ENCODE measurements at regions not wholly inside any gene's neighbourhood (a gene's known extent, or its start where the extent isn't known, plus 50 kb on each side); places are given as distances from the start of the nearest gene placed in this dataset.

DNA sequence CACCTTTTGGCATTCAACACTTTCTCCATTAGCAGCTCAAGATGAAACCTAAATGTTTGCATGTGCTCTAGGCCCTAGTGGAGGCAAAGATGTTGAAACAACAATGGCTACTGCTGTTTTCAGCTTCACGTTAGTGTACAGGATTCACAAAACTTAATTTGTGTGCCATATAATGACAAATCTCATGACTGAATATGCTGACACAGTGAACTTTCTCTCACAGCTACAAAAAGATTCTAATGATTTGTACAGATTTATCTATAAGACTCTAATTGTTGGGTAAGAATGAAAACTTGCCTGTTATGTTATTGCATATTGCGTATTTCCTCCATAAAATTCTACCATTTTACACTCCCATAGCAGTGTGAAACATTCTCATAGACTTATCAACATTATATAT, 97.5 kb downstream of the CETN3 start:
- TF ChIP-seq, protein P1, sequence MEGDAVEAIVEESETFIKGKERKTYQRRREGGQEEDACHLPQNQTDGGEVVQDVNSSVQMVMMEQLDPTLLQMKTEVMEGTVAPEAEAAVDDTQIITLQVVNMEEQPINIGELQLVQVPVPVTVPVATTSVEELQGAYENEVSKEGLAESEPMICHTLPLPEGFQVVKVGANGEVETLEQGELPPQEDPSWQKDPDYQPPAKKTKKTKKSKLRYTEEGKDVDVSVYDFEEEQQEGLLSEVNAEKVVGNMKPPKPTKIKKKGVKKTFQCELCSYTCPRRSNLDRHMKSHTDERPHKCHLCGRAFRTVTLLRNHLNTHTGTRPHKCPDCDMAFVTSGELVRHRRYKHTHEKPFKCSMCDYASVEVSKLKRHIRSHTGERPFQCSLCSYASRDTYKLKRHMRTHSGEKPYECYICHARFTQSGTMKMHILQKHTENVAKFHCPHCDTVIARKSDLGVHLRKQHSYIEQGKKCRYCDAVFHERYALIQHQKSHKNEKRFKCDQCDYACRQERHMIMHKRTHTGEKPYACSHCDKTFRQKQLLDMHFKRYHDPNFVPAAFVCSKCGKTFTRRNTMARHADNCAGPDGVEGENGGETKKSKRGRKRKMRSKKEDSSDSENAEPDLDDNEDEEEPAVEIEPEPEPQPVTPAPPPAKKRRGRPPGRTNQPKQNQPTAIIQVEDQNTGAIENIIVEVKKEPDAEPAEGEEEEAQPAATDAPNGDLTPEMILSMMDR (IDR thresholded peaks at IDR 0.05; ENCODE audit: low read depth, low read length): no peak

DNA sequence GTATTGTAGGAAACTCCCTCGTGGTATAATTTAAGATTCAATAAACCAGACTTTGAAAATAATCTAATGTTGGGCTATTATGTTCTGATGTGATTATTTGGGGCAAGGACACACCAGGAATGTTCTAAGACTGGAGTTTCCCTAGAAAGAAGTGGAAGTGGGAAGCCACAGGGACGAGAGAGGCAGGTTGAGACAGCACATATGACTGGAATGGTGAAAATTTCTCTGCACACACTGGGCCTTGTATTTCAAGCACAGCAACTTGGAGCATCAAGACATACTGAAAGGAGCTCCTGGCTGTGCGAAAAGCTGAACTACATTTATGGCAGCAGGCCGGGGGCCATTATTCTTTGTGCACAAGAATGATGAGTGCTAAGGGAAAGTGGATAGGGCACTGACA, 98.2 kb downstream of the CETN3 start:
- TF ChIP-seq, protein P1 (IDR thresholded peaks at IDR 0.05; ENCODE audit: low read depth, low read length): no peak
- H3K4me3 ChIP-seq (ENCODE audit: low read depth, low read length): no peak overlapping the region

More for the DNA sequence above, 97.5 kb downstream of the CETN3 start:
- no peak overlapping the region for H3K4me3 ChIP-seq (ENCODE audit: low read depth, low read length)

DNA sequence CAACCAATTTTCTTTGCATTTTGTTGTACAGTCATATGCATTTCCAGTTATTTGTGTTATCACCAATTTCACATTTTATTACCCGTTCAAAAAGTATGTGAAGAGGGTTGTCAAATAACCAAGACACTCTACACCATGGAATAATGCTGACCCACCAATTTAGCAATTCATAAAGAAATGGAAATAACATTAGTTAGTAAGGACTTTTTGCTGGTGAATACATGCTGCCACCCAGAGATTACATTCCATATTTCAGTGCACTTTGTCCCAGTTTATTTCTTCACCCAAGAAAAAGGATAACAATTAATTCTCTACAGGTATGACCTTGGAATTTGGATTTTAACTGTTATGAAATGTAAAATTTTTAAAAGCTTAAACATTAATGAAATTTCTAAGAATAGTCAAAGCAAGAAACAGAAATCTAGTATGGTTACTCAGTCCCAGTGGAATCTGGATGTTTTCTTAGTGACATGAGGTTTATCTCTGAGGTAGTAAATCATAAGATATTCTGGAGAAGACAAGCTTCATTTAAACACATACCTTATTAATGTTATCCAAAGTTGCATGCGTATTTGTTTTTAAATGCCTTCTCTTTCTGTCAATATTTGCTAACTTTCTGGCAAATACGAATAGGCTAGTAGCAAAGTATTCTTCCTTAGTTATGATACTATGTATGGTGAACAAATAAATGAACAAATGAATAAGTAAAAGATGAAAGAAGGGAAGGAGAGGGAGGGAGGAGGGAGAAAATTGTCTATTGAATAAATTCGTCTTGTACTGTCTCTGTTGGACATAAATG, 100.6 kb downstream of the CETN3 start:
- TF ChIP-seq, protein P1 (IDR thresholded peaks at IDR 0.05; ENCODE audit: low read depth, low read length): no peak
- no peak overlapping the region for H3K4me3 ChIP-seq (ENCODE audit: low read depth, low read length)

DNA sequence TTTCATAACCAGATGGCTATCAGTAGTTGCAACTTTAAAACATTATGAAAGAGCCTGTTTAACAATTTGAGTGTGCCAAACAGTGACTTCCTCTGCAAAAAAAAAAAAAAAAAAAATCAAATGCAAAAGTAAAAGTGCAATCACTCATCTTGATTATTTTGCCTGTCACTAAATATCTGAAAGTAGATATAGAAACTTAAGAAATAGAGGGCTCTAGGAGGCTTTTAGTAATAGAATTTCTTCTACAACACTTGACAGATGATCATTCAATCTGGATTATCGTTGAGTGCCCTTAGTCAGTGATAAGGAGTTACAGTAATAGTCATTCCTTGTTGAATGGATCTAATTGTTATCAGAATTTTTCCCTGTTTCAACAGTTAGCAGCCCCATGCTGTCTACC, 101.8 kb downstream of the CETN3 start:
- H3K4me3 ChIP-seq (ENCODE audit: low read depth, low read length): no peak overlapping the region
- TF ChIP-seq, protein P1 (IDR thresholded peaks at IDR 0.05; ENCODE audit: low read depth, low read length): no peak

DNA sequence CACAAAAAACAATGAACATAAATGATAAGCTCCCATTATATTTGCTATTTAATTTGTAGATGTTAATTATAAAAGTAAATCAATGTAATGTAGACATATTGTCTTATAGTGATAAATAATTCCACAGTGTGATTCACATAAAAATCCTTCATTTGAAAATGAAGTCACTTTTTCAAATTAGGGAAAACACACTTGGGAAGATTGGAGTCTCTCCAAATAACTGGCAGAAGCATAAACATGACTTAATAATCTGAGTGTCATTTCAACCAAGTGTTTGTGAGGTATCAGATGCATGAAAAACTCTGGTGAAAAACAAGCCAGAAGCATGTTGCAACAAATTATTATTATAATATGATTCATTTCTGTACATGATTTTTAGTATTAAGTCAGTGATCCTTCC, 102.2 kb downstream of the CETN3 start:
- TF ChIP-seq, protein P1 (IDR thresholded peaks at IDR 0.05; ENCODE audit: low read depth, low read length): no peak
- H3K4me3 ChIP-seq (ENCODE audit: low read depth, low read length): no peak overlapping the region

DNA sequence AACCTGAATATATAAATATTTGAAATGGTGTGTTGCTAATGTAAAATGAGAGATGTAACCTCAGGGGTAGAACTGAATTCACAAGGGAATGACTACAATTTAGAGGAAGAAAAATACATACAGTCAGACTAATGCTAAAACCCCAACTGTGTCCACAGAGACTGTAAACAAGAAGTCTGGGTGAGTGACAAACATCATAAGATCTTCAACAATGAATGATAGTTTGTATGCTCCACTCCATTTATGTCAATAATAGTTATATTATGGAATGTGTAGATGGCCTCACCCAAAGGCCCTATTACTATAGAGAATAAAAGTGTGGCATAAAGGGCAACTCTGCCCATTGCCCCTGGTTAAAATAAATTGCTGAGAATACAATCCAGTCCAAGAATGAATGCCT, 102.9 kb downstream of the CETN3 start:
- TF ChIP-seq, protein P1 (IDR thresholded peaks at IDR 0.05; ENCODE audit: low read depth, low read length): no peak
- H3K4me3 ChIP-seq (ENCODE audit: low read depth, low read length): no peak overlapping the region

DNA sequence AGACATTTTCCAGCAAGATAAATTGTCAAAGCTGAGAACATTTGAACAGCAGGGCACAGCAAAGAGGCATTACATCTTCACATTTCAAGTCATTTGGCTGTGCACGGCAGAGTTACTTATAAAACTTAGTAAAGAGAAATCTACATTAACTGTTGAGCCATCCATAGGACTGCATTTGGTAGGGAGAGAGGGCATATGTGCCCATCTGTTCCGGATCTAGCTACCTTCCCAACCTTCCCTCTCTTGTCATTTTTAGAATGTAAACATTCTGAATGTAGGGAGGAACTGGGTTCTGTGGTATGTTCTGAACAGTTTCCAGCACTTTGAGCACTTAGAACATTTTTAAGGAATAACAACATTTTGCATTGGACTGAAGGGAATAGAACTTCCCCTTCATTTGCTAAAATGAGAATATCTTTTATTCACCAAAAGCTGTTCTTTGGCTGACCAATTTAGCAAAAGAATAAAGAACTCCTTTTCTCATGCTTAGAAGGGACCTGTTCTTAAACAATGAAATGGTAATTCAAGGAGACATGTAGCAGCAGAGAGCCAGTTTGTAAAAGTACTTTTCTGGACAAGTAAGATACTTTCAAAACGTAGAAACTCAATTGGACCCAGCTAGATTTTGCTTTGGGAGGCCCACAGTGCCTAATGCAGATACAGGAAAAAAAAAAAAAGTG, 104.4 kb downstream of the CETN3 start:
- no peak overlapping the region for H3K4me3 ChIP-seq (ENCODE audit: low read depth, low read length)
- TF ChIP-seq, protein P1 (IDR thresholded peaks at IDR 0.05; ENCODE audit: low read depth, low read length): no peak

Measured in WI38 (cell line).